Esophagus muscularis mucosa (tissue), 4 donors: ENCODE measurements at regions not wholly inside any gene's neighbourhood (a gene's known extent, or its start where the extent isn't known, plus 50 kb on each side); places are given as distances from the start of the nearest gene placed in this dataset.

Experiments
- DNase-seq: peaks from one replicate; pipeline ENCODE4 v3.0.0-alpha.2; 2017; ENCODE audit errors: extremely low spot score
- H3K27ac ChIP-seq, 4 donors: fragments of 200-600 bp; sonication (generic); replicated peaks in 1 of 4; 1 replicate in 3 of 4; 2 replicates in 1 of 4; pipeline ENCODE4 v1.5.1; 2016 to 2019; ENCODE audit warnings: mild to moderate bottlenecking in 1 of 4
- H3K27me3 ChIP-seq, 4 donors: fragments of 200-600 bp; sonication (generic); one replicate each; pipeline versions ENCODE4 v1.5.1 to v1.6.0; 2016 to 2019
- H3K36me3 ChIP-seq, 4 donors: fragments of 200-600 bp; sonication (generic); one replicate each; pipeline ENCODE4 v1.5.1; 2016 to 2019
- H3K4me1 ChIP-seq, 4 donors: fragments of 200-600 bp; sonication (generic); one replicate each; pipeline ENCODE4 v1.5.1; 2016 to 2019
- H3K4me3 ChIP-seq, 4 donors: fragments of 200-600 bp; sonication (generic); 1 replicate in 2 of 4; 2 replicates in 2 of 4; pipeline ENCODE4 v1.5.1; 2016 to 2019; ENCODE audit warnings: mild to moderate bottlenecking in 4 of 4, moderate library complexity in 1 of 4
- H3K9me3 ChIP-seq, 4 donors: fragments of 200-600 bp; sonication (generic); 1 replicate in 3 of 4; 2 replicates in 1 of 4; pipeline ENCODE4 v1.5.1; 2016 to 2019
- CTCF ChIP-seq, 3 experiments: fragments of 200-600 bp in 2 of 3; fragments of 450-650 bp in 1 of 3; sonication (generic) in 2 of 3; IDR thresholded peaks; one replicate each; pipeline ENCODE4 v1.5.1; 2017 to 2019; ENCODE audit warnings: antibody characterized with exemption in 3 of 3, mild to moderate bottlenecking in 2 of 3, moderate library complexity in 1 of 3
- EP300 ChIP-seq: sonication (generic); formaldehyde crosslinking; IDR thresholded peaks from one replicate; pipeline ENCODE4 v1.6.1; 2017; ENCODE audit warnings: antibody characterized with exemption
- POLR2A ChIP-seq: fragments of 450-650 bp; IDR thresholded peaks from one replicate; pipeline ENCODE4 v1.6.1; 2017; ENCODE audit warnings: antibody characterized with exemption, moderate library complexity, mild to moderate bottlenecking, low read depth
- POLR2AphosphoS5 ChIP-seq, 2 donors: sonication (generic); formaldehyde crosslinking; IDR thresholded peaks; one replicate each; pipeline ENCODE4 v1.6.1; 2017; ENCODE audit warnings: antibody characterized with exemption in 2 of 2
- WGBS: methylation state at CpG from one replicate; pipeline ENCODE4 v1.1.5; 2018; 5-methylcytosine and 5-hydroxymethylcytosine counted together
- intact Hi-C: fragments of 100-400 bp; cut with DNase I; formaldehyde crosslinking; loops from one replicate; pipeline ENCODE4 v1.15.1; 2023

- intact Hi-C loops = loop anchor here (5.0 to 10.0 kb wide), 2 partner anchors 131 to 478 kb away; no protein-coding TSS in a partner anchor
- TF ChIP-seq CTCF (IDR thresholded peaks at IDR 0.05) (no peak), POLR2A (no peak), EP300 (no peak), POLR2AphosphoS5 (IDR thresholded peaks at IDR 0.05) (no peak)
- no peak overlapping the region for H3K4me3 ChIP-seq
- peaks cover 0 to 4% (median 1%) of the 10 kb centered on the region in 4 donors for H3K4me1 ChIP-seq
- no peaks in the 10 kb centered on the region for H3K27me3 ChIP-seq
- 77% methylated on average over 7 of the region's 7 CpGs for WGBS
- H3K27ac ChIP-seq = no peak overlapping the region
- no peaks in the 10 kb centered on the region for H3K9me3 ChIP-seq
- no peak for DNase-seq
- no peaks in the 10 kb centered on the region for H3K36me3 ChIP-seq
Measured at GRCh38 chr9:87813119-87813463, 69.6 kb upstream of the SPATA31E1 start.

GRCh38 chr9:87816036-87816435, 66.6 kb upstream of the SPATA31E1 start:
- Histone ChIP-seq H3K27ac (no peak overlapping the region), H3K27me3 (no peaks in the 10 kb centered on the region), H3K4me3 (no peak overlapping the region), H3K36me3 (no peaks in the 10 kb centered on the region), H3K4me1 (peaks cover 0 to 4% (median 1%) of the 10 kb centered on the region in 4 donors), H3K9me3 (no peaks in the 10 kb centered on the region)
- intact Hi-C loops = loop anchor here (10.0 kb wide), 1 partner anchor 481 kb away; no protein-coding TSS in a partner anchor
- TF ChIP-seq POLR2AphosphoS5 (IDR thresholded peaks at IDR 0.05) (no peak), CTCF (IDR thresholded peaks at IDR 0.05) (no peak)
- WGBS = 13% methylated on average over 2 of the region's 2 CpGs
- no peak for DNase-seq

GRCh38 chr9:87818308-87818707, 64.4 kb upstream of the SPATA31E1 start:
- no peak for DNase-seq
- peaks cover 0 to 3% (median 0%) of the 10 kb centered on the region in 4 donors for H3K4me1 ChIP-seq
- intact Hi-C loops = loop anchor here (10.0 kb wide), 1 partner anchor 484 kb away; no protein-coding TSS in a partner anchor
- no peak overlapping the region for H3K4me3 ChIP-seq
- WGBS = 88% methylated on average over 3 of the region's 3 CpGs
- no peak overlapping the region for H3K27ac ChIP-seq
- no peaks in the 10 kb centered on the region for H3K36me3 ChIP-seq
- no peaks in the 10 kb centered on the region for H3K27me3 ChIP-seq
- TF ChIP-seq POLR2A (no peak), POLR2AphosphoS5 (IDR thresholded peaks at IDR 0.05) (no peak)
- no peaks in the 10 kb centered on the region for H3K9me3 ChIP-seq

- DNase-seq = no peak
- H3K27me3 ChIP-seq = peaks cover 0 to 5% (median 0%) of the 10 kb centered on the region in 4 donors
- H3K36me3 ChIP-seq = no peaks in the 10 kb centered on the region
- H3K27ac ChIP-seq = no peak overlapping the region
- TF ChIP-seq POLR2A (no peak), CTCF (IDR thresholded peaks at IDR 0.05) (no peak)
- no peaks in the 10 kb centered on the region for H3K4me1 ChIP-seq
- no peak overlapping the region for H3K4me3 ChIP-seq
- WGBS = 93% methylated on average over 20 of the region's 31 CpGs
- H3K9me3 ChIP-seq = no peaks in the 10 kb centered on the region
- intact Hi-C loops = no loop called here
Measured at GRCh38 chr9:87824216-87824875, 58.3 kb upstream of the SPATA31E1 start.

- DNase-seq = no peak
- H3K36me3 ChIP-seq = no peaks in the 10 kb centered on the region
- TF ChIP-seq EP300 (no peak), CTCF (IDR thresholded peaks at IDR 0.05) (no peak), POLR2A (no peak), POLR2AphosphoS5 (IDR thresholded peaks at IDR 0.05) (no peak)
- H3K9me3 ChIP-seq = no peaks in the 10 kb centered on the region
- no peaks in the 10 kb centered on the region for H3K4me1 ChIP-seq
- H3K27ac ChIP-seq = no peak overlapping the region
- intact Hi-C loops = no loop called here
- 96% methylated on average over 24 of the region's 24 CpGs for WGBS
- H3K4me3 ChIP-seq = no peak overlapping the region
- peaks cover 0 to 5% (median 0%) of the 10 kb centered on the region in 4 donors for H3K27me3 ChIP-seq
Measured at GRCh38 chr9:87824886-87825285, 57.8 kb upstream of the SPATA31E1 start.
